Non-pigmented ciliary epithelial cell (primary cell): ENCODE measurements at regions not wholly inside any gene's neighbourhood (a gene's known extent, or its start where the extent isn't known, plus 50 kb on each side); places are given as distances from the start of the nearest gene placed in this dataset.

ENCODE experiments used
- DNase-seq: peaks from one replicate; pipeline ENCODE4 v3.0.0-alpha.2; 2010; ENCODE audit warnings: low read depth

DNA sequence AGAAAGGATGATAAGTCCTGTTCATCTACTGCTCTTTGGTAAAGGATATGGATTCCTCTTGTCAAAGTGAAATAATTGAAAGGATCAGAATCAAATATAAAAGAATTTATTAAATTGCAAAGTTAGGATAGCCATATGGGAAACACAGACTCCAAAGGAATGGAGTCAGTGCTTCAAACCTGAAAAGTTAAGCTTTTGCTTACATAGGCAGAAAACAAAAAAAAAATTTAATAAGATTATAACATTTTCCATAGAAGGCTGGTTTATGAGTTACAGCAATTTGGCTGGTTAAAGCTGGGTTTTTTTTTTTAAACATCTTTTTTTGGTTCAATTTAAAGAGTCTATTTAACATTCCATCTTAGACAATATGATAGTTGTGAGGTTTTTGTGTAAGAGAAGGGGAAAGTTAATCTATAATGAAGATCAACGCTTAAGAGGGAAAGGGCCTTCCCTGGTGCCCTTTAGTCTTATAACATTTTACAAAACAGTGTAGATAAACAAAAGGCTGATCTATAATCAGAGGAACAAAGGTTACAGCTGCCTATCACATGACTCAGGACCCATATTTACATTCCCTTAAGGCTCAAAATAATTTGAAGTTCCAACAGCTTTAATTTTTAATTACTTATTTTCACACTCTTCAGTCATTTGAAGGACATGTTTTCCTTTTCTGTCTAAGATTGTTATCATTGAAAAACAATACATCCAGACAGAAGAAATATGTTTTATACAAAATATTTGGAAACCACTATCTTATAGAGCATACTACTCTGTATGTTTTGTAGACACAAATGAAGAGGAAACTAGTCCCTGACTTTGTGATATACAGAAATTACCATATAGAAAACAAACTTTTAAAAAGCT is 234.3 kb upstream of the MBL2 start:
- DNase-seq, result no peak

DNA sequence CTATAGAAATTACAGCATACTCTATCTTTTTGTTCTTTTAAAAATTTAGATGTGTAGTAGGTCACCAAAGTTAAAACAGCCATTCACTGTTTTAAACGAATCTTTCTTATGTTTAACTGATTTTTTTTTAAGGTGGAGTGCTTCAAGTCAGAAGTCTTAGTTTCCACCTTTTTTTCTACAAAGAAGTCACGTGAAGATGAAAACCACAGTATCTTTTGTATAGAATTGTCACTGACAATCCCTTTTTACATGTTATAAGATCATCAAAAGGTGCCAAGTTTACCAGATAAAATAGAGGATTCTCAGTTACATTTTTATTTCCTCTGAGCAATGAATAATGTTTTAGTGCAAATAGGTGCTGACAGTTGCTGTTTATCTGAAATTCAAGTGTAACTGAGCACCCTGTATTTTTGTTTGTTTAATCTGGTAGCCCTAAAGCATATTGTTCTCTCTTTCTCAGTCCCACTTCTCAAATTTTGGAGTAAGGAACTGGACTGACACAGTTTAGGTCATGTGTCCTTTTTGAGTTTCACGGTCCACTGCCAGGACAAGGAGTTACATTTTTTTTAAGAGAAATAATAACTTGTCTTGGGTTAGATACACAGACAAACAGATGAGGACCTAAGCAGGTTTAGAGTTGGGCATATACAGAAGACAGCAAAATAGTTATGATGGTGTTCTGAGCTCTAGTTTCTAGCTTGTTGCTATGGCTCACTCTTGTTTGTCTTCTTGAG is 233.2 kb upstream of the MBL2 start:
- DNase-seq, result no peak

DNA sequence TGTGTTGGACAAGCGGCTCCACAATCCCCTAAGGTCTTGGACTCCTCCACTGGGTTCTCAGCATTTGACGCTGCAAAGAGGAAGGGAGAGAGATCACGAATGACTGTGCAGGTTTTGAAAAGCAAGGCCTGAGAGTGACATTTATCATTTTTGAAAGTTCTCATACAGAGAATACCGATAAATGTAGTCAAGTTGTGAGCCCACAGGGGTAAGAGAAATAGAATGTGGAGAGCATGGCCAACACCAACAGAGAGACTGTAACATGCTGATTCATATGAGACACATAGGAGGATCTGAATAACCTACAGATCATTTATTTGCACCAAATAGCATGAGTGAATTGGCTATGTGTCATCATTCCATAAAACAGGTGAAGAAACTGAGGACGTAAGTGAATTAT is 230.5 kb upstream of the MBL2 start:
- no peak for DNase-seq

DNA sequence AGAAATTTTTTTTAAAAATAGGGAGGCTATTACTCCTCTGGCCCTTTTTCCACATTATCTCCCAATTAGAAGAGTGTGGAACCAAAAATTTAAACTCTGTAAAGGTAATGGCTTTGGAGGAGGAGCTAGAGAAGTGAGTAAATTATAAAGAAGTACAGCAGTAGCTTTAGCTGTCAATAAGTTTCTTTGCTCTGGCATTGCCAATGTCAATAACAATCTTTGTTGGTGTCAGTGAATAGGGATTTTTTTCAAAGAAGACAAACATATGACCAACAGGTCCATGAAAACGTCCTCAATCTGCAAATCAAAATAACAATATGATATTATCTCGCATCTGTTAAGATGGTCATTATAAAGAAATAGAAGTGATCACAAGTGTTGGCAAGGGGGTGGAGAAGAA is 227.1 kb upstream of the MBL2 start:
- no peak for DNase-seq

DNA sequence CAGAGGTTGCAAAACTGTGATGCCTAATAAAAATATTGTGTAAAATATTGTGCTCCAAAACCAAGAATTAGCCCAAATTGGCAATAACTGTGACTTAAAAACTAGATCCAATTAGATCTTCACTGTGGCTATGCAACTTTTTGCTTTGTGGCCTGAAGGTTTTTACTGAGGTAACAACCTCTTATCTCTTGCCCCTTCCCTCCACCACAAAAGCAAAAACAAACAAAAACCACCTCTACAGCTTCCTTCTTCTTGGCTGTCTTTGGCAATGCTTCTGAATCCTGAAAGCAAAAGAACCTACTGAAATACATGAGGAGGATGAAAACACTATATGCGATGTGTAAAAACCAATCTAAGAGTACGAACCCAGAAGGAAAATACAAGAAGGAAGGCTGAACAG is 226.7 kb upstream of the MBL2 start:
- DNase-seq, result no peak

DNA sequence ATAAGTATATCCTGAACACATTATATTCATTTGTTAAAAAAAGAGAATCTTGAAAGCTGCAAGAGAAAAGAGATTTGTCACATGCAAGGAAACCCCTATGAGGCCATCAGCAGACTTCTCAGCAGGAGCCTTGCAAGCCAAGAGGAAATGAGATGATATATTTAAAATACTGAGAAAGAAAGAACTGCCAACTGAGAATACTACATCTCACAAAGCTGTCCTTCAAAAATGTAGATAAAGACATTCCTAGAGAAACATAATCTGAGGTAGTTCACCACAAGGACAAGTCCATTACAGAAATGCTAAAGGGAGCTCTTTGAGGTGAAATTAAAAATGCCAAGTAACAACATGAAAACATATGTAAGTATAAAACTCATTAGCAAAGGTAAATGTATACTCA is 224.4 kb upstream of the MBL2 start:
- DNase-seq, result no peak

DNA sequence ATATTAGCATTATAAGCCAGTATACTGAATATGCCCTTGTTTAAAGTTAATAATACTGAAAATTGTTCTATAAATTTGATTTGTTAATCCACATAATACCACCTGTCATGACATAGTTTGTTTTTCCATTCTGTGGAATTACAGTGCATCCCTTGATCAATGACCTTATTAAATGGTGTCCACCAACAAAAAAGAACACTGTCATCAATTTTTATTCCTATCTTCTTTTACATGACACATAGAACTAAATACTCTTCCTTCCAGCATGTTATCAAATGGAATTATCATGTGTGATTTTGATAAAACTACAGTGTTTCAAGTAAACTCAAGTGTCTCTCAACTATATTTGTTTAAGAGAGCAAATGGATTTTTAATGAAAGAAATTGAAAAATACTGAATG is 221.8 kb upstream of the MBL2 start:
- DNase-seq, result no peak

DNA sequence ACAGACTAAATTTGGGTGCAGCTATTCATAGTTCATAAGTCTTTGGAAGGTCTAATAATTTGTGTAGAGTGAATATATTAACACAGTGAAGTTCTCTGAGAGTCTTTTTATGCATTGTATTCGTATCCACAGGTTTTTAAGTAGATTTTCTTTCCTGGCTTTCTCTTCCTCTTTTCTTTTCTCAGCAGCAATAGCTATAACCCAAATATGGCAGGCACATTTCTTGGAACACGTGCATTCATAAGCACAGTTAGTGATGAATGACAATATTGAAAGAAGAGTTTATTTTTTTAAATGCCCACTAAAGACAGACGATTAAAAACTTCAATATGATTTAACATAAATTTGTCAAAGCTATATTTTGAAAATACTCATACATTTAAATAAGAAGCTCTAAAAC is 220.5 kb upstream of the MBL2 start:
- DNase-seq, result no peak

DNA sequence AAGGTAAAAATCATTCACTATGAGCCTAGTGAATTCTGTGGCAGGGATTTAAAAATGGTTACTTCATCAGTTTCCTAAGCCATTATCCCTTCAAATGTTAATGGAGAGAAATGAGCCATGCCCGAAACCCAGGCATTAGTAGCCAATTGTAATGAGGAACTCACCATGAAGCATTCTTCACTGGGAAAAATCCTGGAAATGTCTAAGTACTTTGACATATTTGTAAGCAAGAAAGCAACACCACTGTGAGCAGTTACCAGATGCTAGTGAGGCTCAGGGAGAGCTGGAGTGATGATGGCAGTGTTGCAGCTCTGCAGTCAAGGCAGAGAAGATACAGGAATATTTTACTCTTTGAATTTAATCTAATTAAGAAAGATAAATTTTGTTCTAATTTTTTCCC is 220.0 kb upstream of the MBL2 start:
- no peak for DNase-seq

DNA sequence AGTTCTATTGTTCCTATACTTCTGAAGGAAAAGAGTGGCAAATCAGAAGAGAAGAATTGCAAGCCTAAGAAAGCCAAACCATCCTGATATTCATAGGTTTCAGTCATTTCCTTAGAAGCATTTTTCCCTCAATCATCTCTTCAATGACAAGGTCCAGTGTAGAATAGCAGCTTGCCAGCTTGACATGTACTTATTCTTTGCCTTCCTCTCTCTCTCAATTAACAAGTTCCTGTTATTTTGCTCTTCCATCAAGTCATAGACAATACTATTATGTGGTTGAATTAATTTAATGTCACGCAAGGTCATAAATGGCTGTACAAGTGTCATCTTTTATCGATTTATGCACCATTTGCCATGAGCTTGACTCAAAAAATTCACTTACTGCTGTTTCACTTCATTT is 216.3 kb upstream of the MBL2 start:
- DNase-seq, result no peak

DNA sequence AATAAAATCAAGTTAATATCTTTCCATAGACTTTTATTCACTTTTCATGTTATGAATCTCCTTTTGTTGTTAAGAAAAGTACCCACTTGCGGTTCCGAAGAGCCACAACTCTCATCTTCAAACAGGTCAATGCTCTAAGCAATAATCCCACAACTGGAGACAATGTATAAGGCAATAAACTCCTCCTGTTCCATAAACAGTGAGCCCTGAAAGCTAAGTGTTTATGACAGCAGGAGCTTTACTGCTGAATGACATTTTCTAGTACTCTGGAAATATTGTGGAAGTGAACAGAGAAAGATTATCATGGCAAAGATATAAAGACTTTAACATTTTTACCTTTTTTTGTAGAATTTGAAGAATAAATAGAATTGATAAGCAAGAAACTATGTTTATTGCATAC is 213.5 kb upstream of the MBL2 start:
- no peak for DNase-seq

DNA sequence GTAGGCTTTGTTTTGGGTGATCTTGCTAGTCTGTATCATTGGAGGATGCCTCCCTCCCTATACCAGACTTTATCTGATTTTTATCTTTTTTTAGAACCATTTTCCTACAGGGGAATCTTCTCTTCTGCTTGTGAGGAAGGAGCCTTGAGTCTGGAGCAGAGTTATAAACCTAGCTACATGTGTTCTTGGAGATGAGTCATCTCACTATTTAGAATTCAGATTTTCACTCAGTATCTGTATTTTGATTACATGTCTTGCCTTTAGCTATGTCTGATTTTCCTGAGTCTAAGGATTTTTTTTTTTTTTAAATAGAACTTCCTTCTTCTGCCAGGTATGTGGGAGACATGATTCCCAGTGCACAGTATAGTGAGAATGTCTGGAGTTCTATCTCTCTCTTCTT is 211.6 kb upstream of the MBL2 start:
- DNase-seq, result no peak

DNA sequence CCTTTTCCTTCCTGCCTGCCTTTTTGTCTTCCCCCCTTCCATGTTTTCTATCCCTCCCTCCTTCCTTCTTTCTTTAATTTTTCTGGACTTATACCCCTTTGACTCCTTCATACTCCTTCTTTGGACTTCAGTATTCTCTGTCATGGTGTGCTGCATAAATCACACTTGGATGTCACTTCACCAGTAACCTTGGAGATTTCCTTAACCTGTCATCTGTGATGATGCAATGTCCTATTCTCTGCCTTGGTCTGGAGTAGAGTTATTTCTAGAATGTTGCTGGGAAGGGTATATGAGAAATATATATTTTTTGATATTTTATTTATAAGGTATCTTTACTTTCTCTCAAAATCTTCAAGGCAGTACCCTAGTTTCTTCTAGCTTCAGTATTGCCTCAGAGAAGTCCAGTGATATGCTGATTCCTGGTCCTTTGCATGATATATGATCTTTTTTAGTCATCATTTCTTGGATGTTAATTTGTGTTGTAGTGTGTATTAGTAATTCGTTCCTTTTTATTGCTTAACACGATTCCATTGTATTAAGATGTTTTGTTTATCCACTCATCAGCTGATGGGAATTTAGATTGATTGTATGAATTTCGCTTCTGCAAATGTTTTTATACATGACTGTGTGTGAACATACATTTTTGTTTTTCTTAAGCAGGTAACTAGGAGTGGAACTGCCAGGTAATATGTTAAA is 206.9 kb upstream of the MBL2 start:
- no peak for DNase-seq

DNA sequence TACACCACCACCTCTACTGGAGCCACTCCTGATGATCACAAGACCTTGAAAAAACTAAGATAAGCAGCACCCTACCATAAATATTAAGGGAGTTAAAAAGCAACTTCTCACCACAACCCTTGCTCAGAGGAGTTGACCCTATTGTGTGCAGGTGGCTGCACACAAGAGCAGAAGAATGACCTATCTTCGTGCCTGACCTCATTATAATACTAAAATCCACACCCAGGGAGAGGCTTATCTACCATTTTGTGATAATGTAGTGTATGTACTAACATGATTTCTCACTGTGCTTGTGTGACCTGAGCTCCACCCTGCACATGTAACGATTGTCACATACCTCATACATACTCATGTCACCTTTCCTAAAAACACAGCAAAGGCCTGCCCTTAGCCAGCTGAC is 205.0 kb upstream of the MBL2 start:
- DNase-seq, result no peak

DNA sequence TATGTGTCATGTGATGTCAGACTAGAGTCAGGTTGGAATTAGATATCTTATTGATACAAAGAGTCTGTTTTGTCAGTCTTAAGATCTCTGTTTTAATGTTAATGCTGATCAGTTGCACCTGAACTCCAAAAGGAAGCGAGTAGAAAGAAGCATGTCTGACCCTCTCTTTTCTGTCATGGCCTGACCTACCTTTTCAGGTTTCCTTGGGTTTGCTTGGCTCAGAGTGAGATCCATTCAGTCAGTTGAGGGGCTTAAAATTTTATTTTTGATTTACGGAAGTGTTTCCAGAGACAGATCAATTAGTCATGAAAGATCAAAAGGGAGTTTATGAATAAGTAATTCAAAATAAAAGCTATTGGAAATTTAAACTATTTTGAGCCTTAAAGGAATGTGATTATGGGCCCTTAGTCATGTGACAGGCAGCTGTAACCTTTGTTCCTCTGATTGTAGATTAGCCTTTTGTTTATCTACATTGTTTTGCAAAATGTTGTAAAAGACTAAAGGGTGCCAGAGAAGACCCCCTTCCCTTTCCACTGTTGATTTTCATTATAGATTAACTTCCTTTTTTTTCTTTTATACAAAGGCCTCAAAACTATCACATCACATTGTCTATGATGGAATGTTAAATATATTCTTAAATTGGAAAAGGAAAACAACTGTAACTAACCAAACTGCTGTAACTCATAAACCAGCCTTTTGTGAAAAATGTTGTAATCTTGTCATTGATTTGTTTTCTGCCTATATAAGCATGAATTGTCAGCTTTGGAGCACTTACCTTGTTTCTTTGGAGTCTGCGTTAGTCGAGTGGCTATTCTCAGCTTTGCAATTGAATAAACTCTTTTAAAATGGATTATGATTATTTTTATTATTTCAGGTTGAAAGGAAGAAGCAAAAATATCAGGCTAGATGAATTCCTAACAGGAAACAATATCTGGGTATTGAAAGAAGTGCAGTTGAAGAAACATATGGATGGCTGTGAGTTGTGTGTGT is 195.5 kb upstream of the MBL2 start:
- no peak for DNase-seq

DNA sequence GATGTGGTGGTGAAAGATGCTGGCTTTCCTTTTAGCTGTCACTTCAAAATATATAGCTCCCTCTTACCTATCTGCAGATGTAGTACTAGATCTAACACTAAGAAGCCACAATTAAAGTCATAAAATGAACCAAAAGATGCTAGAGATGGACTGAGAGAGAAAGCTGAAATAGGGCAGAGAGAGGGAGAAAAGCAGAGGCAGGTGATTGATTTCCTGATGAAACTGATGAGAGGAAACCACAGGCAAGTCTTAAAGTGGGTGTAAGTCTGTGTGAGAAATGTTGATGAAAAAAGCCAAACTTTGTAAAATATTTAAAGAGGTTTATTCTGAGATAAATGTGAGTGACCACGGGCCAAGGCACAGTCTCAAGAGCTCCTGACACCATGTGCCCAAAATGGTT is 194.3 kb upstream of the MBL2 start:
- DNase-seq, result no peak

DNA sequence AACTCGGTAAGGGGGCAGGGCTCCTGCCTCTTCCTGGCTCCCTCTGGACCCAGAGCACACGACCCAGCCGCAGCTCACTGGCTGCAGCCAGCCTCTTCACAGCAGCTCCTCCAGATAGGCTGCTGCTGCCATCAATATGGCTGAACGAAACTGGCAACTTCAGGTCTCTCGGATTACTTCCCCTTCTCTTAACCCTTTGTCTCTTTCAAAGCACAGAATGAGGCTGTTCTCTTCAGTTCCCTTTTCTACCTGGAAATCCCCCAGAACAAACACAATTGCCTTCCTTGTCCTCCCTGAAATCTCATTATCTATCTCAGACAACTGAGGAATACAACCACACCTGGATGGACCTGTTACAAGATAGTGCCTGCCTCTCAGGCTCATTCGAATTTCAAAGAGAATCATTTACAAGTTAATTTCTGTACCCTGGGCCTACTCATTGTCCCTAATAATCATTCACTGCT is 193.4 kb upstream of the MBL2 start:
- no peak for DNase-seq

DNA sequence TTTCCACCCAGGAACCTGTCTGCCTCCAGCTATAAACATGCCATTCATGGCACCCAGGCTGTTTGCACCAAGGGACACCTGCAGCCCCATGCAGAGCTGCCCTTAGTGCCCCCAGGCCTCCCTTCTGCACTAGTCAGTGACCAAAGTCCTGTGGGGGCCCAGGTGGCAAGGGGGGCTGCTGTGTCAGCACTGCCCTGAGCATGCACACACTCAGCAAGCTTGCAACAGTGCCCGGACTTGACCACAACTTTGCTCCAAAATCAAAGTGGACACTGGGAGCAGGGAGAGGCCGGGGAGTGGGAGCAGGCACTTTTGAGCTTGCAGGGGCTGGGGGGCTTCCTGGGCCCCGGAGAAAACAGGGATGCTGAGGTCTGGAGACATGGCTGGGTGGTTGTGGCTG is 192.9 kb upstream of the MBL2 start:
- DNase-seq, result no peak

DNA sequence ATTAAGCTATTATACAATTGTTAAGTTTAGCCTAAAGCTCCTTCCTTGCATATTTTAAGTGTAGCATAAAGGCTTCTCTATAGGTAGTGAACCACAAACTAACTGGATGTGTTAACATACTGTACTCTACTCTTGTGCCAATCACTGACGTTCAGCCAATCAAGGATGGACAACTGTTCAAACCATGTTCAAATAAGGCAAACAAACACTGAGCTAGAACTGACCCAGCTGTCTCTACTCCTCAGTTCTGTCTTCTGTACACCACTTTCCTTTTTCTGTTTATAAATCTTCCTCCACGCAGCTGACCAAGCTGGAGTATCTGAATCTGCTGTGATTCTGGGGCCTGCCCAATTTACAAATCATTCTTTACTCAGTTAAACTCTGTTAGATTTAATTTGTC is 188.7 kb upstream of the MBL2 start:
- no peak for DNase-seq

DNA sequence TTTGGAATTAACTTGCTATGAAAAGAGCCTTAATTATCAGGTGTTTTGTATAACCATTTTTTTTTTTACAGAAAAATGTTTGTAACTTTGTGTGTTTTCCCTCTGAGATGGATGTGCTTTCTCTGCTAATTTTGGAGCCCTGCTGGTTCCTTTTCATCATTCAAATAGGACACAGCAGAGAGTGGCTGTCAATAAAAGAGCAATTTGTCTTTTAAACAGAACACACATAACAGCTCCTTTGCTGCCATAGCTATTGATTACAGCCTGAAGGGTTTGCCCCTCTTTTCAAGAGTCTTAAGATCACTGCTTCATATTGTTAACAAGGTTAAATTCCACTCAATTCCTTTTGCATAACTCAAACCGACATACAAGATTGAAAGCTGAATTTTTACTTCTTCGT is 187.2 kb upstream of the MBL2 start:
- DNase-seq, result no peak

DNA sequence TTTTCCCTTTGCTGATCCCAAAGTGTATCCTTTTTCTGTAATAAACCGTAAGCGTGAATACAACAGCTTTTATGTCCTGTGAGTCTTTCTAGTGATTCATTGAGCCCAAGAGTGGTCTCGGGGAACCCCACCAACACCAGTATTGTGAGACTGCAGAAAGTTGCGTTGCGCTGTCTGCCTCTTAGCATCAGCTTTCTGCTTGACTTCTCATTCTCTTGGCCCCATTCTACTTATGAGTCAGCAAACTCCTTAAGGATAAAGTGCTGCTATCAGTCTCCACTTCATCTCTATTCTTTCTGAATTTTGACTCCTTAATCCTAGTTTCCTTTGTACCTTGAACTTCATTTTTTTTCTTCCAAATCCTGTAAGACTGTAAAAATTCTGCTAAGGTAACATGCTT is 184.3 kb upstream of the MBL2 start:
- no peak for DNase-seq

DNA sequence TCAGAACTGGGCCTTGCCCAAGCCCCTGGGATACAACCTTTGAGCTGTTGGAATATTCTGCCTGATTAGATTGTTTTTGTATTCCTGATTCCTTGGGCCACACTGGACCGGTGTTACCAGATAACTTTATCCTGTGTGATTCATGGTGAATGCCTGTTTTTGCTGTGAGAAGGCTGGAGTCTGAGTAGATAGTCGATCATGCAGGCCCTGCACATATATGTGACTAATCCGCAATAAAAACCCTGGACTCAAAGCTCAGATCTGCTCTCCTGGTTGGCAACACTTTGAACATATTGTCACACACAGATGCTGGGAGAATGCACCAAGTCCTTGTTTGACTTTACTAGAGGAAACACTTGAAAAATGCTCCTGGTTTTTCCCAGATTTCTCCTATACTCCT is 183.9 kb upstream of the MBL2 start:
- DNase-seq, result no peak
